ENCODE measurements at regions not wholly inside any gene's neighbourhood (a gene's known extent, or its start where the extent isn't known, plus 50 kb on each side); places are given as distances from the start of the nearest gene placed in this dataset.
A peak's percentile ranks its signal among the peaks of the same experiment; 100 is the strongest.

DNA sequence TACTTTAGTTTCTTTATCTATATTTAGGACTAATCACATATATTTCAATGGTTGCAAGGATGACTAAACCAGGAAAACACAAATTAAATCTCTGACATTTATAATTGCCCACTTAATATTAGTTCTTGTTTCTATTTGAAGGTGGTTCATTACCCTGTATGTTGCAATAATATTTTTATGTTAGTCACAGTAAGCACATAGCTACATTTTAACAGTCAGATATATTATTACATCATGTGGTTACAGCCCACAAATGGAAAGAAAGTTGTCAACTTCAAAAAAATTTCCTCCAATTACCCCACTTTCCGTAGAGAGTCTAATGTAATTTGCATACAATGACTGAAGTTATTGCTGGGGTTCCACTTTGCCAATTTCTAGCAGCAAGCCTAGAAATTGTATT is 114.6 kb downstream of the TUSC7 start:
- Histone ChIP-seq H3K4me2 (no peak overlapping the region), H3K9me3 (no peaks in the 10 kb centered on the region), H3K9me2 (no peaks in the 10 kb centered on the region), H3K27me3 (ENCODE audit: insufficient read depth) (no peaks in the 10 kb centered on the region), H3K9ac (no peak overlapping the region), H4K20me1 (ENCODE audit: insufficient read depth) (no peaks in the 10 kb centered on the region), H3K79me2 (ENCODE audit: insufficient read depth) (no peaks in the 10 kb centered on the region), H3K4me3 (ENCODE audit: low read depth in 2 of 2, low read length in 1 of 2) (no peak overlapping the region), H3K36me3 (replicated peaks in 1 of 2; ENCODE audit: control insufficient read depth in 1 of 2, insufficient read depth in 2 of 2, low read length in 1 of 2) (no peaks in the 10 kb centered on the region), H3F3A (replicated peaks; ENCODE audit: insufficient read depth) (no peaks in the 10 kb centered on the region), H3K4me1 (ENCODE audit: control insufficient read depth in 1 of 2, insufficient read depth in 2 of 2, low read depth in 1 of 2, low read length in 1 of 2) (no peaks in the 10 kb centered on the region), H3K27ac (ENCODE audit: low read depth in 2 of 2, low read length in 1 of 2) (no peak overlapping the region), H2AFZ (ENCODE audit: low read depth) (0 out of 2 replicates have a peak overlapping the region, but pooled peaks have one; percentile 48)
- CTCF ChIA-PET, result no interaction called here
- TF ChIP-seq ZBTB33 (IDR thresholded peaks at IDR 0.05; ENCODE audit: borderline replicate concordance, low read depth) (no peak), USF1 (IDR thresholded peaks at IDR 0.05; ENCODE audit: borderline replicate concordance, low read depth) (no peak), RCOR1 (IDR thresholded peaks at IDR 0.05; ENCODE audit: low read length) (no peak)
- POLR2A ChIA-PET, result no interaction called here
- DNase-seq, result no peak
- WGBS (ENCODE audit: low lambda C conversion rate), result 41% methylated on average over 1 of the region's 1 CpG

DNA sequence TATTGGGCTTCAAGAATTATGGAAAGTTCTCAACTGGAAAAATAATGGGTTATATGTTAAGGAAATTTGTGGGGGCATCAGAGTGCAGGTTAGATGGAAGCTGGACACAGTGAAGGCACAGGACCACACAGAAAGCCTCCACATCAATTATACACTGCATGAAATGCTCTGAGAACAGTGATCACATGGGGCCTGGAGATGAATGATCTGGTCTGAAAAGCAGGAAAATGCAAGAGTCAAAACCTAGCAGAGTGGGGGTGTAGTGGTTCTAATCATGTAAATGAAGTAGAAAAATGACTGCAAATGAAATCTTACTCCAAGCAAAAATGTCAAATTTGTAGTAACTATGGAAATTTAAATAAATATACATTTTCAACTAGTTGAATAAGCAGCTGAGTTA is 123.6 kb downstream of the TUSC7 start:
- H4K20me1 ChIP-seq (ENCODE audit: insufficient read depth), result no peaks in the 10 kb centered on the region
- H3K9me3 ChIP-seq, result no peaks in the 10 kb centered on the region
- no peak overlapping the region for H3K9ac ChIP-seq
- no peak for TF ChIP-seq GABPA (IDR thresholded peaks at IDR 0.05; ENCODE audit: low read depth)
- no peak for TF ChIP-seq SIN3A (IDR thresholded peaks at IDR 0.05; ENCODE audit: borderline replicate concordance, low read depth, low read length)
- no peak for TF ChIP-seq SMC3 (IDR thresholded peaks at IDR 0.05; ENCODE audit: low read depth, low read length)
- TF ChIP-seq, protein P1, sequence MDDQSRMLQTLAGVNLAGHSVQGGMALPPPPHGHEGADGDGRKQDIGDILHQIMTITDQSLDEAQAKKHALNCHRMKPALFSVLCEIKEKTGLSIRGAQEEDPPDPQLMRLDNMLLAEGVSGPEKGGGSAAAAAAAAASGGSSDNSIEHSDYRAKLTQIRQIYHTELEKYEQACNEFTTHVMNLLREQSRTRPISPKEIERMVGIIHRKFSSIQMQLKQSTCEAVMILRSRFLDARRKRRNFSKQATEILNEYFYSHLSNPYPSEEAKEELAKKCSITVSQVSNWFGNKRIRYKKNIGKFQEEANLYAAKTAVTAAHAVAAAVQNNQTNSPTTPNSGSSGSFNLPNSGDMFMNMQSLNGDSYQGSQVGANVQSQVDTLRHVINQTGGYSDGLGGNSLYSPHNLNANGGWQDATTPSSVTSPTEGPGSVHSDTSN (IDR thresholded peaks at IDR 0.05), result no peak
- H3K4me1 ChIP-seq (ENCODE audit: control insufficient read depth in 1 of 2, insufficient read depth in 2 of 2, low read depth in 1 of 2, low read length in 1 of 2), result peaks cover 0 to 13% of the 10 kb centered on the region in 2 experiments; a peak in 3 of 4 replicates
- POLR2A ChIA-PET, result no interaction called here
- H3K27ac ChIP-seq (ENCODE audit: low read depth in 2 of 2, low read length in 1 of 2), result peak overlapping the region in 1 of 2 experiments; percentile 3; a peak in 1 of 4 replicates
- no peak for DNase-seq
- H2AFZ ChIP-seq (ENCODE audit: low read depth), result no peak overlapping the region
- CTCF ChIA-PET, result interaction anchor here (1.6 kb wide), 1 partner anchor 30 kb away, joined by 6 read pairs; no protein-coding TSS in a partner anchor
- H3F3A ChIP-seq (replicated peaks; ENCODE audit: insufficient read depth), result peaks cover 14% of the 10 kb centered on the region
- no peaks in the 10 kb centered on the region for H3K9me2 ChIP-seq
- H3K4me2 ChIP-seq, result no peak overlapping the region
- H3K4me3 ChIP-seq (ENCODE audit: low read depth in 2 of 2, low read length in 1 of 2), result no peak overlapping the region
- H3K27me3 ChIP-seq (ENCODE audit: insufficient read depth), result no peaks in the 10 kb centered on the region
- no peaks in the 10 kb centered on the region for H3K79me2 ChIP-seq (ENCODE audit: insufficient read depth)
- no peaks in the 10 kb centered on the region for H3K36me3 ChIP-seq (replicated peaks in 1 of 2; ENCODE audit: control insufficient read depth in 1 of 2, insufficient read depth in 2 of 2, low read length in 1 of 2)

DNA sequence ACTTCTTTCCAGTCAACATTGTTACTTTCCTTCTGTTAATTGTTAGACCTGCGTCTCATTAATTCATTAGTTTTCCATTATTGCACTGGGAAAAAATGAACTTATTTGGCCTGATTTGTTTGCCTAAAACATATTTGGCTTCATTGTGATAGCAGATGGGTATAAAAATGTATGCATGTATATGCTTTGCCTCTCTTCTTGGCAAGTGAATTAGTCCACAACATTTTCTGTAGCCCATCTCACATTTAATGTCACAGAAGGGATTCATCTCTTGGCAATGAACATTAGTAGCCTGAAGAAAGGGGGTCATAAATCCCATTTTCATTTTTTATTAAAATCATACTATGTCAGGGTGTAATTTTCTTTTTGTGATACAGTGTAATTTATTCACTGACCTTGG is 125.2 kb downstream of the TUSC7 start:
- H3K9ac ChIP-seq, result no peak overlapping the region
- H3K27me3 ChIP-seq (ENCODE audit: insufficient read depth), result no peaks in the 10 kb centered on the region
- ChIA-PET CTCF (interaction anchor here (1.2 kb wide), 1 partner anchor 75 kb away, joined by 3 read pairs; no protein-coding TSS in a partner anchor), POLR2A (no interaction called here)
- no peak overlapping the region for H3K4me3 ChIP-seq (ENCODE audit: low read depth in 2 of 2, low read length in 1 of 2)
- no peaks in the 10 kb centered on the region for H3K9me2 ChIP-seq
- DNase-seq, result no peak
- no peaks in the 10 kb centered on the region for H3K79me2 ChIP-seq (ENCODE audit: insufficient read depth)
- peaks cover 0 to 13% of the 10 kb centered on the region in 2 experiments; a peak in 3 of 4 replicates for H3K4me1 ChIP-seq (ENCODE audit: control insufficient read depth in 1 of 2, insufficient read depth in 2 of 2, low read depth in 1 of 2, low read length in 1 of 2)
- H3K27ac ChIP-seq (ENCODE audit: low read depth in 2 of 2, low read length in 1 of 2), result peak overlapping the region in 1 of 2 experiments; percentile 82; a peak in 2 of 4 replicates
- 96% methylated on average over 1 of the region's 1 CpG for WGBS (ENCODE audit: low lambda C conversion rate)
- peaks cover 14% of the 10 kb centered on the region for H3F3A ChIP-seq (replicated peaks; ENCODE audit: insufficient read depth)
- H3K4me2 ChIP-seq, result no peak overlapping the region; the same call in 1 of the 2 replicates
- H4K20me1 ChIP-seq (ENCODE audit: insufficient read depth), result no peaks in the 10 kb centered on the region
- no peaks in the 10 kb centered on the region for H3K36me3 ChIP-seq (replicated peaks in 1 of 2; ENCODE audit: control insufficient read depth in 1 of 2, insufficient read depth in 2 of 2, low read length in 1 of 2)
- no peaks in the 10 kb centered on the region for H3K9me3 ChIP-seq
- H2AFZ ChIP-seq (ENCODE audit: low read depth), result no peak overlapping the region; the same call in 1 of the 2 replicates
- no peak for TF ChIP-seq MEF2A (IDR thresholded peaks at IDR 0.05; ENCODE audit: borderline replicate concordance, low read depth)
- no peak for TF ChIP-seq FOXJ3 (CRISPR knock-in tag; IDR thresholded peaks at IDR 0.05)
- TF ChIP-seq, protein P1 (IDR thresholded peaks at IDR 0.05), result no peak
- no peak for TF ChIP-seq MXI1 (IDR thresholded peaks at IDR 0.05; ENCODE audit: low read depth, low read length)
- TF ChIP-seq GATA2 (CRISPR knock-in tag; IDR thresholded peaks at IDR 0.05), result no peak
- TF ChIP-seq RFX5 (IDR thresholded peaks at IDR 0.05; ENCODE audit: low read length), result no peak
- no peak for TF ChIP-seq TEAD4 (IDR thresholded peaks at IDR 0.05; ENCODE audit: borderline replicate concordance, insufficient read depth)
- TF ChIP-seq USF1 (IDR thresholded peaks at IDR 0.05; ENCODE audit: borderline replicate concordance, low read depth), result no peak
- no peak for TF ChIP-seq RXRA (IDR thresholded peaks at IDR 0.05; ENCODE audit: borderline replicate concordance, low read depth)
- TF ChIP-seq TAF1 (IDR thresholded peaks at IDR 0.05; ENCODE audit: borderline replicate concordance, low read depth, low read length), result no peak
- TF ChIP-seq NRF1 (IDR thresholded peaks at IDR 0.05; ENCODE audit: low read depth, low read length), result no peak
- no peak for TF ChIP-seq YY1 (IDR thresholded peaks at IDR 0.05; ENCODE audit: low read depth)
